ENCODE measurements at regions not wholly inside any gene's neighbourhood (a gene's known extent, or its start where the extent isn't known, plus 50 kb on each side); places are given as distances from the start of the nearest gene placed in this dataset.

DNA sequence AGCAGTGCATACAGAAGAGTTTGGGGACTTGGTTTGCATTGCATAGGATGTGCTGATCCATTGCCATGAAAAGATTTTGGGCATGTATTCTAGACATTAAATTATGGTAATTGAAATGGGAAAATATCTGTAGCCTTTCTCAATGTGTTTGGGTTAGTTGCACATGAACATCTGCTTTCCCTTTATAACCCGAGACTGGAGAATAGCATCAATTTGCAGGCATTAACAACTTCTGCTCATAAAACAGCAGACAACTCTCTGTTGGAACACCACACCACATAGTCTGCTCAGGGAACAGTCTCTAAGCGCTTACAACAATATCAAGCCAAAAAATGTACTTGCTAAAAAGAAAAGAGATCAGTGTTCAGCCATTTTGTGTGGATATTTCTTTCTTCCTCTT is 1391.1 kb upstream of the LRRTM3 start:
- H3K4me3 ChIP-seq = no peak overlapping the region
- H3K9me3 ChIP-seq = no peaks in the 10 kb centered on the region
- H3K4me1 ChIP-seq (ENCODE audit: insufficient read depth) = peaks cover 1% of the 10 kb centered on the region
- no peak overlapping the region for H3K27ac ChIP-seq
- no peak for DNase-seq
- 73 to 82% (median 74%) methylated on average over 2 of the region's 2 CpGs for WGBS, 3 donors
- H3K36me3 ChIP-seq = no peaks in the 10 kb centered on the region
- intact Hi-C loops (cut with DNase I) = no loop called here
- no peaks in the 10 kb centered on the region for H3K27me3 ChIP-seq
- TF ChIP-seq, protein P1, sequence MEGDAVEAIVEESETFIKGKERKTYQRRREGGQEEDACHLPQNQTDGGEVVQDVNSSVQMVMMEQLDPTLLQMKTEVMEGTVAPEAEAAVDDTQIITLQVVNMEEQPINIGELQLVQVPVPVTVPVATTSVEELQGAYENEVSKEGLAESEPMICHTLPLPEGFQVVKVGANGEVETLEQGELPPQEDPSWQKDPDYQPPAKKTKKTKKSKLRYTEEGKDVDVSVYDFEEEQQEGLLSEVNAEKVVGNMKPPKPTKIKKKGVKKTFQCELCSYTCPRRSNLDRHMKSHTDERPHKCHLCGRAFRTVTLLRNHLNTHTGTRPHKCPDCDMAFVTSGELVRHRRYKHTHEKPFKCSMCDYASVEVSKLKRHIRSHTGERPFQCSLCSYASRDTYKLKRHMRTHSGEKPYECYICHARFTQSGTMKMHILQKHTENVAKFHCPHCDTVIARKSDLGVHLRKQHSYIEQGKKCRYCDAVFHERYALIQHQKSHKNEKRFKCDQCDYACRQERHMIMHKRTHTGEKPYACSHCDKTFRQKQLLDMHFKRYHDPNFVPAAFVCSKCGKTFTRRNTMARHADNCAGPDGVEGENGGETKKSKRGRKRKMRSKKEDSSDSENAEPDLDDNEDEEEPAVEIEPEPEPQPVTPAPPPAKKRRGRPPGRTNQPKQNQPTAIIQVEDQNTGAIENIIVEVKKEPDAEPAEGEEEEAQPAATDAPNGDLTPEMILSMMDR (IDR thresholded peaks at IDR 0.05) = no peak
- TF ChIP-seq POLR2A (IDR thresholded peaks at IDR 0.05) (no peak), EP300 (IDR thresholded peaks at IDR 0.05) (no peak)

DNA sequence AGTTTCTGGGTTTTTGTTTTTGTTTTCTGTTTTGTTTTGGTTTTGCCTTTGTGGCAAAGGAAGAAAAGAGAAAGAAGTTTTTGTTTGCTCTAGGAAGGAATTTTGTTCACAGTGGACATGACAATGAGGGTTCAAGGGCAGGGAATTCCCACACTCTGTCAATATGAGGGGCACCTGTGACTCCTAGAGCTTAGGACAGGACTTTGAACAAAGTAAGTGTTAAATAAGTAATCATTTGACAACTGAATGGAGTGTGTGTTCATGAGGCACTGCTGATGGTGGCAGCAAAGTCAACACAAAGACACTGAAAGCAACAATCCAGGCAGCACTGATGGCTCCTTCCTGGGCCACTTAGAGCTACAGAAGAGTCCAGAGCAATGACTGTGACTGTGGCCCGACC is 1381.1 kb upstream of the LRRTM3 start:
- no peak overlapping the region for H3K27ac ChIP-seq
- intact Hi-C loops (cut with DNase I) = no loop called here
- DNase-seq = no peak
- no peaks in the 10 kb centered on the region for H3K27me3 ChIP-seq
- H3K9me3 ChIP-seq = no peaks in the 10 kb centered on the region
- TF ChIP-seq, protein P1 (IDR thresholded peaks at IDR 0.05) = no peak
- no peaks in the 10 kb centered on the region for H3K4me1 ChIP-seq (ENCODE audit: insufficient read depth)
- no peak overlapping the region for H3K4me3 ChIP-seq
- WGBS, 3 donors = 94 to 95% (median 95%) methylated on average over 1 of the region's 1 CpG
- H3K36me3 ChIP-seq = no peaks in the 10 kb centered on the region

DNA sequence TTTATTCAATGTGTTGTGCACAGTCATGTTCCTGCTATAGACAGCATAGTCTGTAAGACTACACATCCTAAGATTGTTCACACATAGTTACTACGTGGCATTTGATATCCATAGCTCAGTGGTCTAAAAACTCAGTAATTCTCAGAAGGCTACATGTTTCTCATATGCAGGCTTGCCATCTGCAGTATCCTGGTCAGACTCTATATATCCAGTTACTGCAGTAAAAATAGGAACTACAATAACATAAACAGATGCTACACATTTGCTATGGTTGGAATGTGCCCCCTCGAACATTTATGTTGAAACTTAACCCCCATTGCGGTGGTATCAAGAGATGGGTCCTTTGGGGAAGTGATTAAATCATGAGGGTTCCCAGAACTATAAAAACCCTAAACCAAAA is 1377.8 kb upstream of the LRRTM3 start:
- Histone ChIP-seq H3K27me3 (no peaks in the 10 kb centered on the region), H3K36me3 (no peaks in the 10 kb centered on the region), H3K4me1 (ENCODE audit: insufficient read depth) (no peaks in the 10 kb centered on the region), H3K4me3 (no peak overlapping the region), H3K9me3 (no peaks in the 10 kb centered on the region), H3K27ac (no peak overlapping the region)
- 65 to 72% (median 70%) methylated on average over 3 of the region's 3 CpGs for whole genome bisulfite sequencing, 3 donors
- no peak for DNase-seq
- TF ChIP-seq, protein P1 (IDR thresholded peaks at IDR 0.05) = no peak
- TF ChIP-seq EP300 (IDR thresholded peaks at IDR 0.05) (no peak), POLR2A (IDR thresholded peaks at IDR 0.05) (no peak)
- intact Hi-C loops (cut with DNase I) = no loop called here

DNA sequence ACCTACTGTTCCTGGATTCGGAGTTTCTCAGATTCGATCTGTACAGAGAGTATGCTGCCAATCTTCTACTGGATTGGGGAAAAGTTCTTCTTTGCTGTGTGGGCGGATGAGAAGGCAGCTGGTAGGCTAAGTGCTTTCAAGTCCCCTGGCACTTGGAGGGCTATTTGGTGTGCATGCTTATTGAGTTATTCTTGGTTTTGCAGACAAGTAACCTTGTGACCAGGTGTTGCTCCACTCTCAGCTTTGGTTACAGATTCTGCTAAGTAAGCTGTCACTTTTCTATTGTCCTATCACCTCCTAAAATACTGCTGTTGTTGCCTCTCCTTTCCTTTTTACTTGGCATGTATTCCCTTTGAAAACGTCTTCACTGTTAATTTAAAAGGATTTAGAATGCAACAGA is 1375.1 kb upstream of the LRRTM3 start:
- intact Hi-C loops (cut with DNase I) = no loop called here
- DNase-seq = no peak
- TF ChIP-seq, protein P1 (IDR thresholded peaks at IDR 0.05) = no peak
- TF ChIP-seq EP300 (IDR thresholded peaks at IDR 0.05) = no peak
- Histone ChIP-seq H3K4me3 (no peak overlapping the region), H3K27ac (no peak overlapping the region), H3K9me3 (no peaks in the 10 kb centered on the region), H3K36me3 (no peaks in the 10 kb centered on the region), H3K4me1 (ENCODE audit: insufficient read depth) (no peaks in the 10 kb centered on the region), H3K27me3 (no peaks in the 10 kb centered on the region)
- 77 to 85% (median 84%) methylated on average over 4 of the region's 4 CpGs for WGBS, 3 donors

DNA sequence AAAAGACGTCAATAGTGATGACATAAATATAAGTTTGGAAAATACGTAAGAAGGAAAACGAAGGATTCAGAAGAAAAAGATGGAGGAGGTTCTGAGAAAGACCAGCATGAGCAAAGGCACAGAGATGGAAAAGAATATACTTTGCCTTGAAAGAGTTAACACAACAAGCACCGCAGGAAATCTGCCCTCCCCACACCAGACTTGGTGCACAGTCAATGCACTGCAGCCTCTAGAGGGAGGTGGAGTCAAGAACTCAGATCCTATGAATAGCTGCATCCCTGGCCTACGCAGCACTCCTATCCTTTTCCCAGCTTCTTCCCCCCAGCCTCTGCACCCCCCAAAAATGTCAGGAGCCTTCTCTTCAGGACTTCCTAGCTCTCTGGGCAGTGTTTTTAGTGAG is 1370.6 kb upstream of the LRRTM3 start:
- 77 to 85% (median 83%) methylated on average over 5 of the region's 5 CpGs for WGBS, 3 donors
- TF ChIP-seq POLR2A (IDR thresholded peaks at IDR 0.05) (no peak), EP300 (IDR thresholded peaks at IDR 0.05) (no peak)
- TF ChIP-seq, protein P1 (IDR thresholded peaks at IDR 0.05) = no peak

More for the DNA sequence above, 1370.6 kb upstream of the LRRTM3 start:
- H3K9me3 ChIP-seq = no peaks in the 10 kb centered on the region
- no peaks in the 10 kb centered on the region for H3K36me3 ChIP-seq
- H3K4me1 ChIP-seq (ENCODE audit: insufficient read depth) = no peaks in the 10 kb centered on the region
- H3K4me3 ChIP-seq = no peak overlapping the region
- DNase-seq = no peak
- intact Hi-C loops (cut with DNase I) = no loop called here
- H3K27me3 ChIP-seq = no peaks in the 10 kb centered on the region
- no peak overlapping the region for H3K27ac ChIP-seq
